ENCODE measurements at regions not wholly inside any gene's neighbourhood (a gene's known extent, or its start where the extent isn't known, plus 50 kb on each side); places are given as distances from the start of the nearest gene placed in this dataset.
A peak's percentile ranks its signal among the peaks of the same experiment; 100 is the strongest.
"Not testable (repeated sequence)": the region's sequence is repeated elsewhere in the genome, so short reads cannot be mapped to it uniquely, and the experiment has no call there.

GRCh38 chr5:98319299-98320011, 454.0 kb upstream of the RGMB start:
- Histone ChIP-seq H3K4me1 (ENCODE audit: insufficient read depth, low read length) (peaks cover 12% of the 10 kb centered on the region), H3K27ac (ENCODE audit: low read depth, low read length) (no peak overlapping the region), H3K4me3 (ENCODE audit: insufficient read depth, low read length) (no peak overlapping the region), H3K27me3 (ENCODE audit: insufficient read depth, low read length) (no peaks in the 10 kb centered on the region), H2AFZ (ENCODE audit: low read length) (no peak overlapping the region), H3K36me3 (ENCODE audit: insufficient read depth, low read length) (no peaks in the 10 kb centered on the region), H3K79me2 (ENCODE audit: insufficient read depth, low read length) (no peaks in the 10 kb centered on the region), H3K9me3 (ENCODE audit: low read depth, low read length) (no peaks in the 10 kb centered on the region), H3K4me2 (ENCODE audit: insufficient read depth, low read length) (no peak overlapping the region), H4K20me1 (ENCODE audit: insufficient read depth, low read length) (no peaks in the 10 kb centered on the region)
- TF ChIP-seq CTCF (IDR thresholded peaks at IDR 0.05; ENCODE audit: extremely low read depth, low read depth, low read length): no peak
- DNase-seq (ENCODE audit: insufficient read length, low spot score, missing footprints): no peak

- H3K27ac ChIP-seq (ENCODE audit: low read depth, low read length): no peak overlapping the region
- no peak for DNase-seq (ENCODE audit: insufficient read length, low spot score, missing footprints)
- H3K4me1 ChIP-seq (ENCODE audit: insufficient read depth, low read length): peaks cover 3% of the 10 kb centered on the region
- no peak for TF ChIP-seq CTCF (IDR thresholded peaks at IDR 0.05; ENCODE audit: extremely low read depth, low read depth, low read length)
- H3K9me3 ChIP-seq (ENCODE audit: low read depth, low read length): no peaks in the 10 kb centered on the region
- no peak overlapping the region for H3K4me2 ChIP-seq (ENCODE audit: insufficient read depth, low read length)
- H3K79me2 ChIP-seq (ENCODE audit: insufficient read depth, low read length): no peaks in the 10 kb centered on the region
- H3K27me3 ChIP-seq (ENCODE audit: insufficient read depth, low read length): no peaks in the 10 kb centered on the region
- no peaks in the 10 kb centered on the region for H3K36me3 ChIP-seq (ENCODE audit: insufficient read depth, low read length)
- H4K20me1 ChIP-seq (ENCODE audit: insufficient read depth, low read length): no peaks in the 10 kb centered on the region
- no peak overlapping the region for H3K4me3 ChIP-seq (ENCODE audit: insufficient read depth, low read length)
- peak overlapping the region; percentile 54 for H2AFZ ChIP-seq (ENCODE audit: low read length)
Observed at GRCh38 chr5:98320343-98320742, 453.1 kb upstream of the RGMB start.

- no peak for TF ChIP-seq CTCF (IDR thresholded peaks at IDR 0.05; ENCODE audit: extremely low read depth, low read depth, low read length)
- DNase-seq (ENCODE audit: insufficient read length, low spot score, missing footprints): no peak
Observed at GRCh38 chr5:98321361-98321760, 452.1 kb upstream of the RGMB start.

GRCh38 chr5:98325187-98325586, 448.3 kb upstream of the RGMB start:
- not testable (repeated sequence) for H2AFZ ChIP-seq (ENCODE audit: low read length); H3K79me2 ChIP-seq (ENCODE audit: insufficient read depth, low read length); H3K4me1 ChIP-seq (ENCODE audit: insufficient read depth, low read length); H3K27ac ChIP-seq (ENCODE audit: low read depth, low read length); H3K4me3 ChIP-seq (ENCODE audit: insufficient read depth, low read length); H3K36me3 ChIP-seq (ENCODE audit: insufficient read depth, low read length); H4K20me1 ChIP-seq (ENCODE audit: insufficient read depth, low read length); DNase-seq (ENCODE audit: insufficient read length, low spot score, missing footprints); H3K27me3 ChIP-seq (ENCODE audit: insufficient read depth, low read length); H3K9me3 ChIP-seq (ENCODE audit: low read depth, low read length); H3K4me2 ChIP-seq (ENCODE audit: insufficient read depth, low read length)

More at GRCh38 chr5:98321361-98321760, 452.1 kb upstream of the RGMB start:
- Histone ChIP-seq H3K27me3 (ENCODE audit: insufficient read depth, low read length) (no peaks in the 10 kb centered on the region), H4K20me1 (ENCODE audit: insufficient read depth, low read length) (no peaks in the 10 kb centered on the region), H3K79me2 (ENCODE audit: insufficient read depth, low read length) (no peaks in the 10 kb centered on the region), H3K27ac (ENCODE audit: low read depth, low read length) (no peak overlapping the region), H3K4me2 (ENCODE audit: insufficient read depth, low read length) (no peak overlapping the region), H3K4me1 (ENCODE audit: insufficient read depth, low read length) (no peaks in the 10 kb centered on the region), H3K4me3 (ENCODE audit: insufficient read depth, low read length) (no peak overlapping the region), H3K9me3 (ENCODE audit: low read depth, low read length) (no peaks in the 10 kb centered on the region), H3K36me3 (ENCODE audit: insufficient read depth, low read length) (no peaks in the 10 kb centered on the region), H2AFZ (ENCODE audit: low read length) (no peak overlapping the region)

All from osteoblast (primary cell).